Brain pericyte (primary cell): ENCODE measurements at regions not wholly inside any gene's neighbourhood (a gene's known extent, or its start where the extent isn't known, plus 50 kb on each side); places are given as distances from the start of the nearest gene placed in this dataset.

Experiments used
- DNase-seq: peaks from one replicate; pipeline ENCODE4 v3.0.0-alpha.2; 2012; ENCODE audit warnings: low read depth, low spot score

GRCh38 chr19:28886708-28887107 is 326.2 kb downstream of the UQCRFS1 start:
- DNase-seq = no peak

- DNase-seq = no peak
Observed at GRCh38 chr19:28885965-28886364, 327.0 kb downstream of the UQCRFS1 start.

GRCh38 chr19:28884786-28885476 is 328.0 kb downstream of the UQCRFS1 start:
- no peak for DNase-seq

- no peak for DNase-seq
Observed at GRCh38 chr19:28883241-28883693, 329.7 kb downstream of the UQCRFS1 start.

- no peak for DNase-seq
Observed at GRCh38 chr19:28882818-28883217, 330.1 kb downstream of the UQCRFS1 start.

- no peak for DNase-seq
Observed at GRCh38 chr19:28881616-28882015, 331.3 kb downstream of the UQCRFS1 start.

- no peak for DNase-seq
Observed at GRCh38 chr19:28880735-28881401, 332.1 kb downstream of the UQCRFS1 start.

- DNase-seq = no peak
Observed at GRCh38 chr19:28878862-28879566, 333.9 kb downstream of the UQCRFS1 start.

GRCh38 chr19:28876609-28877123 is 336.3 kb downstream of the UQCRFS1 start:
- no peak for DNase-seq

GRCh38 chr19:28874742-28875141 is 338.2 kb downstream of the UQCRFS1 start:
- DNase-seq = no peak

GRCh38 chr19:28873301-28873700 is 339.6 kb downstream of the UQCRFS1 start:
- DNase-seq = no peak

GRCh38 chr19:28871099-28871725 is 341.7 kb downstream of the UQCRFS1 start:
- DNase-seq = no peak

- no peak for DNase-seq
Observed at GRCh38 chr19:28869459-28869858, 343.5 kb downstream of the UQCRFS1 start.

GRCh38 chr19:28868836-28869235 is 344.1 kb downstream of the UQCRFS1 start:
- DNase-seq = no peak

- DNase-seq = no peak
Observed at GRCh38 chr19:28867978-28868377, 345.0 kb downstream of the UQCRFS1 start.

GRCh38 chr19:28864577-28865042 is 348.3 kb downstream of the UQCRFS1 start:
- no peak for DNase-seq

GRCh38 chr19:28864024-28864503 is 348.9 kb downstream of the UQCRFS1 start:
- no peak for DNase-seq

- DNase-seq = no peak
Observed at GRCh38 chr19:28862238-28862637, 350.7 kb downstream of the UQCRFS1 start.

GRCh38 chr19:28859811-28860210 is 353.1 kb downstream of the UQCRFS1 start:
- DNase-seq = no peak

GRCh38 chr19:28858933-28859332 is 354.0 kb downstream of the UQCRFS1 start:
- DNase-seq = no peak

- DNase-seq = no peak
Observed at GRCh38 chr19:28857967-28858366, 355.0 kb downstream of the UQCRFS1 start.

- DNase-seq = no peak
Observed at GRCh38 chr19:28855216-28855615, 357.7 kb downstream of the UQCRFS1 start.
